Fibroblast of the aortic adventitia (primary cell): ENCODE measurements at regions not wholly inside any gene's neighbourhood (a gene's known extent, or its start where the extent isn't known, plus 50 kb on each side); places are given as distances from the start of the nearest gene placed in this dataset.

Source experiments
- DNase-seq: peaks from one replicate; pipeline ENCODE4 v3.0.0-alpha.2; 2010; ENCODE audit warnings: low read depth
- H3K4me3 ChIP-seq: 2 replicates; pipeline ENCODE4 v1.5.1; 2011; ENCODE audit warnings: low read depth, mild to moderate bottlenecking, control low read depth, low read length, moderate library complexity
- TF ChIP-seq, protein P1 (sequence below): IDR thresholded peaks from 2 replicates; pipeline ENCODE4 v1.5.1; 2011; ENCODE audit warnings: mild to moderate bottlenecking, low read length, control low read depth, inconsistent platforms; ENCODE audit not compliant: insufficient read depth

- no peak overlapping the region for H3K4me3 ChIP-seq
- TF ChIP-seq, protein P1, sequence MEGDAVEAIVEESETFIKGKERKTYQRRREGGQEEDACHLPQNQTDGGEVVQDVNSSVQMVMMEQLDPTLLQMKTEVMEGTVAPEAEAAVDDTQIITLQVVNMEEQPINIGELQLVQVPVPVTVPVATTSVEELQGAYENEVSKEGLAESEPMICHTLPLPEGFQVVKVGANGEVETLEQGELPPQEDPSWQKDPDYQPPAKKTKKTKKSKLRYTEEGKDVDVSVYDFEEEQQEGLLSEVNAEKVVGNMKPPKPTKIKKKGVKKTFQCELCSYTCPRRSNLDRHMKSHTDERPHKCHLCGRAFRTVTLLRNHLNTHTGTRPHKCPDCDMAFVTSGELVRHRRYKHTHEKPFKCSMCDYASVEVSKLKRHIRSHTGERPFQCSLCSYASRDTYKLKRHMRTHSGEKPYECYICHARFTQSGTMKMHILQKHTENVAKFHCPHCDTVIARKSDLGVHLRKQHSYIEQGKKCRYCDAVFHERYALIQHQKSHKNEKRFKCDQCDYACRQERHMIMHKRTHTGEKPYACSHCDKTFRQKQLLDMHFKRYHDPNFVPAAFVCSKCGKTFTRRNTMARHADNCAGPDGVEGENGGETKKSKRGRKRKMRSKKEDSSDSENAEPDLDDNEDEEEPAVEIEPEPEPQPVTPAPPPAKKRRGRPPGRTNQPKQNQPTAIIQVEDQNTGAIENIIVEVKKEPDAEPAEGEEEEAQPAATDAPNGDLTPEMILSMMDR, result no peak
- DNase-seq, result no peak
Observed at GRCh38 chr2:138106606-138107005, 142.3 kb downstream of the HNMT start.

GRCh38 chr2:138107288-138107687 lies 143.0 kb downstream of the HNMT start:
- no peak overlapping the region for H3K4me3 ChIP-seq
- no peak for DNase-seq
- TF ChIP-seq, protein P1, result no peak

GRCh38 chr2:138110453-138111083 lies 146.3 kb downstream of the HNMT start:
- DNase-seq, result no peak

GRCh38 chr2:138112536-138112935 lies 148.3 kb downstream of the HNMT start:
- peak; percentile 57 for DNase-seq

More at GRCh38 chr2:138110453-138111083, 146.3 kb downstream of the HNMT start:
- TF ChIP-seq, protein P1, result no peak
- no peak overlapping the region for H3K4me3 ChIP-seq

DNA sequence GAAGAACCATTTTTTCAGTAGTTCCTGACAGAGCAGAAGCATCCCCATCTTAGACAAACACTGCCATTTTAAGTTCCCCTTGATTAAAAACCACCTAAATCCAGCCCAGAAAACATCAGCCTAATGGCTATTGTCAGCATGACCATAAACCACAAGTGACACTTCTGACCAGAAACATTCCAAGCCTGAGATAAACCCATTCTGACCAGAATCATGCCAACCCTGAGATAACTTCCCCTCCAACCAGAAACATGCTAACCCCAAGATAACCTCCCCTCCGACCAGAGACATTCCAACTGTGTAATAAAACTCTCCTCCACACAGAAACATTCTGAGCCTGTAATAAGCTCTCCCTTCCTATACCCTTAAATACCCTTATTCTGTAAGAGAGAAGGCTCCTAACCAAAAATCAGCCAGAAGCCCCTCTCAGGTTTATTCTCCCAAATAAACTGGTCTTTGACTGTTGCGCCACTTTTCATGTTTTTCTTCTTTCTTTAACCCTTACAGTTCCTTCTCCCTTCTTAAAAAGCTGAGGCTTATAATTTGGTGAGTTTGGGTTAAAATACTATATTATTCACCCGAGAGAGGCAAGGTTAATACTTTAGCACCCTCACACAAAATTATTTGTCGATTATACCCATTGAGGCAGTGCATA lies 149.7 kb downstream of the HNMT start:
- TF ChIP-seq, protein P1, result no peak

More at GRCh38 chr2:138112536-138112935, 148.3 kb downstream of the HNMT start:
- TF ChIP-seq, protein P1, result no peak
- H3K4me3 ChIP-seq, result no peak overlapping the region

GRCh38 chr2:138115666-138116065 lies 151.4 kb downstream of the HNMT start:
- peak; percentile 42 for DNase-seq
- no peak overlapping the region for H3K4me3 ChIP-seq
- TF ChIP-seq, protein P1, result no peak

More for the DNA sequence above, 149.7 kb downstream of the HNMT start:
- no peak overlapping the region for H3K4me3 ChIP-seq
- DNase-seq, result peak; percentile 75
